ENCODE measurements at regions not wholly inside any gene's neighbourhood (a gene's known extent, or its start where the extent isn't known, plus 50 kb on each side); places are given as distances from the start of the nearest gene placed in this dataset.

DNA sequence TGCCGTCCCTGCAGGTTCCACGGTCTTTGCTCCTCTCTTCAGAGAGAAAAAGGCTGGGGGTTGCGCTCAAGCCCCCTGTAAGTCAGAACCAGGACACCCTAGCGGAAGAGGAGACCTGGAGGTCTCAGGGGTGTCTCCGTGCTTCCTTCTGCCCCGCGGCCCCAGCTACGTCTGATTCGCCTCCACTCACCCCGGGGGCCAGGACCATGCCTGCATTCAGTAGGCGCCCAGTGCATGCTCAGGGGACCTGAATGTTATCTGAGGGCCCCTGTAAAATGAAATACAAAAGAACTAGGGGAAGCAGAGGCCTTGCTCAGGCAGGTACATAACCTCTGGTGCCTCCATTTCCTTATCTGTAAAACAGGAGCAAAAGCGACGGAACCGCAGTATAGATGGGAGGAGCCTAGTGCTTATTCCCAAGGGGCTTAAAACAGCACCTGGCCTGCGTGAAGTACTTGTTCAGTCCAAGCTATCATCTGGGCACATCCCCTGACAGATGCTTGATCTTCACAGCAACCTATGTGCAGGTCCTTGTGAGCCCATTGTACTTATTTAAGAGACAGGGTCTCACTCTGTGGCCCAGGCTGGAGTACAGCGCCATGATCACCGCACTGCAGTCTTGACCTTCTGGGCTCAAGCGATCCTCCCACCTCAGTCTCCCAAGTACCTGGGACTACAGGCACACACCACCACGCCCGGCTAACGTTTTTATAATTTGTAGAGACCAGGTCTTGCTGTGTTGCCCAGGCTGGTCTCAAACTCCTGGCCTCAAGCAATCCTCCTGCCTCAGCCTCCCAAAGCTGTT lies 110.3 kb upstream of the NCOR2 start:
- DNase-seq (ENCODE audit: low spot score in 2 of 2): no peak
- TF ChIP-seq, protein P1, sequence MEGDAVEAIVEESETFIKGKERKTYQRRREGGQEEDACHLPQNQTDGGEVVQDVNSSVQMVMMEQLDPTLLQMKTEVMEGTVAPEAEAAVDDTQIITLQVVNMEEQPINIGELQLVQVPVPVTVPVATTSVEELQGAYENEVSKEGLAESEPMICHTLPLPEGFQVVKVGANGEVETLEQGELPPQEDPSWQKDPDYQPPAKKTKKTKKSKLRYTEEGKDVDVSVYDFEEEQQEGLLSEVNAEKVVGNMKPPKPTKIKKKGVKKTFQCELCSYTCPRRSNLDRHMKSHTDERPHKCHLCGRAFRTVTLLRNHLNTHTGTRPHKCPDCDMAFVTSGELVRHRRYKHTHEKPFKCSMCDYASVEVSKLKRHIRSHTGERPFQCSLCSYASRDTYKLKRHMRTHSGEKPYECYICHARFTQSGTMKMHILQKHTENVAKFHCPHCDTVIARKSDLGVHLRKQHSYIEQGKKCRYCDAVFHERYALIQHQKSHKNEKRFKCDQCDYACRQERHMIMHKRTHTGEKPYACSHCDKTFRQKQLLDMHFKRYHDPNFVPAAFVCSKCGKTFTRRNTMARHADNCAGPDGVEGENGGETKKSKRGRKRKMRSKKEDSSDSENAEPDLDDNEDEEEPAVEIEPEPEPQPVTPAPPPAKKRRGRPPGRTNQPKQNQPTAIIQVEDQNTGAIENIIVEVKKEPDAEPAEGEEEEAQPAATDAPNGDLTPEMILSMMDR (IDR thresholded peaks at IDR 0.05): no peak
- Histone ChIP-seq H3K36me3 (no peaks in the 10 kb centered on the region), H3K9me3 (no peaks in the 10 kb centered on the region), H3K4me1 (peaks cover 13 to 44% of the 10 kb centered on the region in 2 donors), H3K27me3 (no peaks in the 10 kb centered on the region), H3K27ac (no peak overlapping the region), H3K4me3 (no peak overlapping the region)
- intact Hi-C loops (cut with DNase I): loop anchor here (5.0 kb wide), 2 partner anchors 80 to 155 kb away; no protein-coding TSS in a partner anchor

DNA sequence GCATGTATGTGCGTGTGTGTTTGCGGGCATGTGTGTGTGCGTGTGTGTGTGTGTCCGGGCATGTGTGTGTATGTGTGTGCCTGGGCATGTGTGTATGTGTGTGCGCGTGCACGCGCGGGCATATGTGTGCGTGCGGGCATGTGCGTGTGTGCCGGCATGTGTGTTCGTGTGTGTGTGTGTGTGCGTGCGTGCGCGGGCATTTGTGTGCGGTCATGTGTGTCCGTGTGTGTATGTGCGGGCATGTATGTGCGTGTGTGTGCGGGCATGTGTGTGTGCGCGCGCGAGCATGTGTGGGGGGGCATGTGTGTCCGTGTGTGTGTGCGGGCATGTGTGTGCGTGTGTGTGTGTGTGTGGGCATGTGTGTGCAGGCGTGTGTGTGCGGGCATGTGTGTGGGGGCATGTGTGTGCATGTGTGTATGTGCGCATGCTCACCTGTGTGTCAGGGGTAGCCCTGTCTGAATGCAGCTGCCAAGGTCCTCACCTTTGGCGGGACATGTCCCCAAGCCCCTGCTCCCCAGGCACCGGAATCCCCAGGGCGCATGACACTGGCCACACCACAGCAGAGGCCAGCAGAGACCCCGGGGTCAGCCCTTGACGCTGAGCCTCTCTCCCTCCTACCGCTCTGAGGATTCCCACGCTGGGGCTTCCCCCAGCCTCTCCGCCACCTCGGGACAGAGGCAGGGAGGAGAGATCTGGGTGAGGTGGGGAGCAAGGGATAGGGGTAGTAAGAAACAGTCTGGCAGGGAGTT lies 109.5 kb upstream of the NCOR2 start:
- peak overlapping the region in 1 of 2 donors; percentile 4 for H3K27ac ChIP-seq
- no peak for DNase-seq (ENCODE audit: low spot score in 2 of 2)
- H3K4me3 ChIP-seq: no peak overlapping the region
- peaks cover 9 to 38% of the 10 kb centered on the region in 2 donors for H3K4me1 ChIP-seq
- no peaks in the 10 kb centered on the region for H3K9me3 ChIP-seq
- TF ChIP-seq, protein P1 (IDR thresholded peaks at IDR 0.05): no peak
- intact Hi-C loops (cut with DNase I): loop anchor here (5.0 kb wide), 2 partner anchors 80 to 155 kb away; no protein-coding TSS in a partner anchor
- H3K36me3 ChIP-seq: no peaks in the 10 kb centered on the region
- H3K27me3 ChIP-seq: no peaks in the 10 kb centered on the region

DNA sequence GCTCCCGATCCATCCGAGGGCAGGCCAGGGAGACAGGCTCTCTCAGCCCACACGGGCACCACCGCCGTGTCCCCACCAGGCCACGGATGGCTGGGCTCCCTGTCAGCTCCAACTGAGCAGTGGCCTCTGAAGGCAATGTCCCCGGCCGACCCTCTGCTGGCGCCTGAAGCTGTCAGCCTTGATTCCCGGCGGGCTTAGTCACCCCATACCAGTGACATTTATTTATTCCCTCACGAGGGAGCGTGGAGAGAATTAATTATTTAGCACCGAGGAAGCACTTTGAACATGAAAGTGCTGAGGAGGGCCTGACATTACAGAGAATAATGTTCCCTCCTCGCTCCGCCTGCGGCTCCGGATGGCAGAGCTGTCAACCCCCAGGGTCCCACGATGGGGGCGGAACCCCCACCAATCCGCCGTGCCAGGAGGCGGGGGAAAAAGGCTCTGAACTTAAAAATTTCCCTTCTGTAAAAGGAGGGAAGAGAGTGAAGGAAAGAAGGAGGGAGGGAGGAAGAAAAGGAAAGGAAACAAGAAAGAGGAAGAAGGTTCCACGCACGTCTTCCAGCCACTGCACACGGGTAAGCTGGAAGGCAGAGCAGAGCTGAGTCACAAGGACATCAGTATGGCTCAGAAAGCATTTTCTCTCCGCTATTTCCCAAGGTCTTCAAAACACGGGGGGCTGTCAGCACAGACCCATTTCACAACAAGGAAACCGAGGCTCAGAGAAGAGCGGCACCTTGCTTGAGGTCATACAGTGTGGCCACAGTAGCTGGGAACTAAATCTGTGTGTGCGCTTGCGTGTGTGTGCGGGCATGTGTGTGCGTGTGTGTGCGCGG lies 108.7 kb upstream of the NCOR2 start:
- H3K36me3 ChIP-seq: no peaks in the 10 kb centered on the region
- TF ChIP-seq, protein P1 (IDR thresholded peaks at IDR 0.05): no peak
- H3K27me3 ChIP-seq: no peaks in the 10 kb centered on the region
- intact Hi-C loops (cut with DNase I): loop anchor here (5.0 kb wide), 2 partner anchors 81 to 154 kb away; no protein-coding TSS in a partner anchor
- no peaks in the 10 kb centered on the region for H3K9me3 ChIP-seq
- peak overlapping the region; percentile 34 to 39 for H3K4me3 ChIP-seq
- peaks cover 3 to 30% of the 10 kb centered on the region in 2 donors for H3K4me1 ChIP-seq
- peak in 1 of 2 donors; percentile 84 for DNase-seq (ENCODE audit: low spot score in 2 of 2)
- H3K27ac ChIP-seq: peak overlapping the region; percentile 4 to 56

DNA sequence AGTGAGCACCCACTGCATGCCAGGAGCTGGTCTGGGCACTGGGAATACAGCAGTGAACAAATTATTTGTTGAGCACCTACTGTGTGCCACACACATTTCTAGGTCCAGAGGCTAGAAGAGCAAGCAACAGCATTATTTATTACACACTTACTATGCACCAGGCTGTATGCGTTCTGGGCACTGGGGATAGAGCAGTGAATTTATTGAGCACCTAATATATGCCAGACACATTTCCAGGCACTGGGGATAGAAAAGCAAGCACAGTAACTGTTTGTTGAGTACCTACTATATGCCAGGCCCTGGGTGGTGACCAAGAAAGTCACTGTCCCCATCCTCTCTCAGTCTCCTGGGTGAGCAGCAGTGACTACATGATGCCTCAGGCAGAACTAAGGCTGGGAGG lies 107.5 kb upstream of the NCOR2 start:
- intact Hi-C loops (cut with DNase I): loop anchor here (5.0 kb wide), 2 partner anchors 82 to 153 kb away; no protein-coding TSS in a partner anchor
- Histone ChIP-seq H3K36me3 (no peaks in the 10 kb centered on the region), H3K27ac (peak overlapping the region in 1 of 2 donors; percentile 4), H3K9me3 (no peaks in the 10 kb centered on the region), H3K27me3 (no peaks in the 10 kb centered on the region), H3K4me3 (no peak overlapping the region), H3K4me1 (peaks cover 3 to 29% of the 10 kb centered on the region in 2 donors)
- no peak for DNase-seq (ENCODE audit: low spot score in 2 of 2)
- TF ChIP-seq, protein P1 (IDR thresholded peaks at IDR 0.05): no peak
